ENCODE measurements at regions not wholly inside any gene's neighbourhood (a gene's known extent, or its start where the extent isn't known, plus 50 kb on each side); places are given as distances from the start of the nearest gene placed in this dataset.
"Not testable (repeated sequence)": the region's sequence is repeated elsewhere in the genome, so short reads cannot be mapped to it uniquely, and the experiment has no call there.

DNA sequence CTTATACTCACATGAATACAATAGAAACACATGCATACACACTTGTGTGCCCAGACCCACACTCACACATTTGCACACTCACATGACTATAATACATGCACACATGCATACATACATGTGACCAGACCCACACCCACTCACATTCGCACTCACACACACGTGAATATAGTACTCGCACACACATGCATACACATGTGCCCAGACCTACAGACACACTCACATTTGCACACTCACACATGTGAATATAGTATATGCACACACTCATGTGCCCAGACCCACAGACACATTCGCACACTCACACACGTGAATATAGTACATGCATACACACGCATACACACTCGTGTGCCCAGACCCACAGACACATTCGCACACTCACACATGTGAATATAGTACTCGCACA, 197.4 kb upstream of the ZNF469 start:
- not testable (repeated sequence) for H3K4ac ChIP-seq (ENCODE audit: low read length); H4K8ac ChIP-seq (ENCODE audit: low read depth, low read length); H3K27me3 ChIP-seq (ENCODE audit: control insufficient read depth in 3 of 3, insufficient read depth in 3 of 3, low read depth in 1 of 3, low read length in 3 of 3); H2BK120ac ChIP-seq (ENCODE audit: low read depth, low read length); H2AFZ ChIP-seq (ENCODE audit: low read length); H3K9ac ChIP-seq (ENCODE audit: low read depth, low read length, poor library complexity); DNase-seq (ENCODE audit: low spot score); H3K14ac ChIP-seq (ENCODE audit: low read length); H3K18ac ChIP-seq (ENCODE audit: low read length); H2BK5ac ChIP-seq (ENCODE audit: low read length); H3K79me1 ChIP-seq (ENCODE audit: low read depth, low read length); H3K4me2 ChIP-seq (ENCODE audit: insufficient read depth, low read length, poor library complexity, severe bottlenecking); H3K27ac ChIP-seq (replicated peaks; ENCODE audit: low read length); H2BK12ac ChIP-seq (ENCODE audit: low read length); H3K36me3 ChIP-seq (replicated peaks in 1 of 2; ENCODE audit: control insufficient read depth in 2 of 2, insufficient read depth in 2 of 2, low read length in 2 of 2); H2BK15ac ChIP-seq (ENCODE audit: low read length); H4K91ac ChIP-seq (ENCODE audit: low read depth, low read length, poor library complexity); H3K9me3 ChIP-seq (replicated peaks in 1 of 2; ENCODE audit: control insufficient read depth in 2 of 2, insufficient read depth in 1 of 2, low read depth in 1 of 2, low read length in 2 of 2); H3K23ac ChIP-seq (ENCODE audit: low read depth, low read length, poor library complexity); H2AK5ac ChIP-seq (ENCODE audit: low read depth, low read length); H3K4me1 ChIP-seq (ENCODE audit: control insufficient read depth in 2 of 2, insufficient read depth in 1 of 2, low read depth in 1 of 2, low read length in 2 of 2)
- H3K4me3 ChIP-seq (ENCODE audit: low read length in 2 of 2): peak overlapping the region in 1 of 2 donors; percentile 14
- WGBS, 2 donors (ENCODE audit: extremely low coverage in 2 of 2, insufficient read length in 2 of 2, insufficient replicate concordance in 1 of 2): no CpG with 5 or more reads among the region's 9 CpGs

DNA sequence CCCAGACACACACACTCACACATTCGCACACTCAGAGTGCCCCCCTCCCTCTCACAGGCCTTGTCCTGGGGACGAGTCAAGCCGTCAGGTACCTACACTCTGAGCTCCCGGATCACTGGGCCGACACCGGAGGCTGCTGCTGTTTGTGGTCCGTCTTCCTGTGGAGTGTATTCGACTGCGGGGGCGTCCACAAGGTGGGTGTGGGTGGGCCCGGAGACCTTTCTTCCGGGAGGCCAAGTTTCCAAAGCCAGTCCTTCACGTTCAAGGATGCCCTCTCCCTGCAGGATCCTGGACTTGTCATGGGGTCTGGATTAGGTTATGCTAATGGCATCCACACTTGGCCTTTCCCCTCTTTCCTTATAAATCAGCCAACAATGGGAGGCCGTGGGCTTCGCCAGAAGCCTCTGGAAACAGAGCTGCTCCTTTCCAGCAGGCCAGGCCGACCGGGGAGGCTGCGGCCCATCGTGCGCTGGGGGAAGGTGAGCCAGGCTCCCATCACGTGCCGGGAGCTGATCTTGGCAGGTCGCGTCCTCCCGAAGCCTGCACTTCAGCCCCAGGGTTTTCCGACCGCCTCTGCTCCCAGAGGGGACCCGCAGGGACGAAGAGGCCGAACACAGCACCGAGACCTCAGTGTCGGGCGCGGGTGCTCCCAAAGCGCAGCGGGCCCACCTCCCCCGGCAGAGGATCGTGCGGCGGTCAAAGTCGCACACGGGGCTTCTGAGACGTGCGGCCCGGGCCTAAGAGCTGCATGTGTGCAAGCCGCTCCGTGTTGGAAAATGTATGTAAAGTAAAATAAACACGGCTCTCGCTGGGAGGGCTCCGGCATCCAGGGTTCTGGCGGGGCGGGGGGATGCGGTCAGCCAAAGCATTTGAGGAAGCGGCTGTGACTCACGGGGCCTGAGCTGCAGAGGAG, 196.5 kb upstream of the ZNF469 start:
- not testable (repeated sequence) for H2AK5ac ChIP-seq (ENCODE audit: low read depth, low read length); H3K4me1 ChIP-seq (ENCODE audit: control insufficient read depth in 2 of 2, insufficient read depth in 1 of 2, low read depth in 1 of 2, low read length in 2 of 2)

DNA sequence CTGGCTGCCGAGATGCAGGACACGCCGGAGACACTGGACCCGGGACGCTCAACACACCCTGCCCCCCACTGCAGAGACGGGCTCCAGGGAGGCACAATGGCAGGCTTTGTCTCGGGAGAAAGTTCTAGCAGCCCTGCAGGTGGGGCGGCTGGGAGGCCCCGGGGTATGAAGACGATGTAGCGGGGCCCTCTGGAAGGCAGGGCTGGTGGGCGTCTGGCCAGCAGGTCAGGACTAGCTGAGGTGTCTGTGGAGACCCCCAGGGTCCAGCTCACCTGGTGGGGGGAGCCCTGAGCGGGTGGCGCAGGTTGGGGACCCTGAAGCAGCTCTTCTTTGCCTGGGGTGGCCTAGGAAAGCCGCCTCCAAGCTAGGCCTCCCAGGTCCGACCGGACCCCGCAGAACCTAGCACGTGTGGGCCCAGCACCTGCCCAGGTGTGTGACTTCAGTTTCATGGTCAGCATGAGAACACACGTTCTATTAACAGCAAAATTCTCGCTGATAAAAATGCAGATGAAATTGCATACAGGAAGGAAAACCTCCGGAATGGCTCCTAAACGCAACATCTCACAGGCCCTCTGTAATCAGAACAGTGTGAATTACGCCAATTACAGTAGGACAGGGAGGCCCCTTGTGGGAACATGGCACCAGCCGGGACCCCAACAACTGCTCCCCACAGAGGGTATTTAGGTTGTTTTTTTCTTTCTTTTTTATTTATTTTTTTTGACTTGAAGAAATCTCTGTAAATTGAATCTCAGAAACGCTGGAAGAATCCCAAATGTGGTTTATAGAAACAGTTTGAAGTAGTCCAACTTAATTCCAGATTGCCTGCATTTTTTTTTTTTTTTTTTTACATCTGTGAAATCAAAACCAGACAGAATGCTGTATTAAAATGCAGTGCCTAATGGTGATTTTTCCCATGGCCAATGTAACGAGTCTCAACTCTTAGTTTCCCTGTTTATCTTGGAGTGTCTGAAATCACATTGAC, 195.6 kb upstream of the ZNF469 start:
- not testable (repeated sequence) for H3K9me3 ChIP-seq (replicated peaks in 1 of 2; ENCODE audit: control insufficient read depth in 2 of 2, insufficient read depth in 1 of 2, low read depth in 1 of 2, low read length in 2 of 2); H2AFZ ChIP-seq (ENCODE audit: low read length); H2BK5ac ChIP-seq (ENCODE audit: low read length); H3K23ac ChIP-seq (ENCODE audit: low read depth, low read length, poor library complexity); H3K4me1 ChIP-seq (ENCODE audit: control insufficient read depth in 2 of 2, insufficient read depth in 1 of 2, low read depth in 1 of 2, low read length in 2 of 2); H2BK12ac ChIP-seq (ENCODE audit: low read length); H2BK15ac ChIP-seq (ENCODE audit: low read length); H3K4me3 ChIP-seq (ENCODE audit: low read length in 2 of 2); H3K4ac ChIP-seq (ENCODE audit: low read length); H3K14ac ChIP-seq (ENCODE audit: low read length); H3K36me3 ChIP-seq (replicated peaks in 1 of 2; ENCODE audit: control insufficient read depth in 2 of 2, insufficient read depth in 2 of 2, low read length in 2 of 2); H3K79me1 ChIP-seq (ENCODE audit: low read depth, low read length); H3K4me2 ChIP-seq (ENCODE audit: insufficient read depth, low read length, poor library complexity, severe bottlenecking); H2BK120ac ChIP-seq (ENCODE audit: low read depth, low read length); H3K27ac ChIP-seq (replicated peaks; ENCODE audit: low read length); H4K8ac ChIP-seq (ENCODE audit: low read depth, low read length); H2AK5ac ChIP-seq (ENCODE audit: low read depth, low read length); H3K27me3 ChIP-seq (ENCODE audit: control insufficient read depth in 3 of 3, insufficient read depth in 3 of 3, low read depth in 1 of 3, low read length in 3 of 3); H3K9ac ChIP-seq (ENCODE audit: low read depth, low read length, poor library complexity); DNase-seq (ENCODE audit: low spot score); H4K91ac ChIP-seq (ENCODE audit: low read depth, low read length, poor library complexity)
- peak overlapping the region; percentile 76 for H3K18ac ChIP-seq (ENCODE audit: low read length)
- no CpG with 5 or more reads among the region's 27 CpGs for WGBS, 2 donors (ENCODE audit: extremely low coverage in 2 of 2, insufficient read length in 2 of 2, insufficient replicate concordance in 1 of 2)

More for the DNA sequence above, 196.5 kb upstream of the ZNF469 start:
- H2BK15ac ChIP-seq (ENCODE audit: low read length); H3K4me2 ChIP-seq (ENCODE audit: insufficient read depth, low read length, poor library complexity, severe bottlenecking); H4K8ac ChIP-seq (ENCODE audit: low read depth, low read length); H3K18ac ChIP-seq (ENCODE audit: low read length); H3K9me3 ChIP-seq (replicated peaks in 1 of 2; ENCODE audit: control insufficient read depth in 2 of 2, insufficient read depth in 1 of 2, low read depth in 1 of 2, low read length in 2 of 2); H2BK12ac ChIP-seq (ENCODE audit: low read length); H2BK120ac ChIP-seq (ENCODE audit: low read depth, low read length); H3K27ac ChIP-seq (replicated peaks; ENCODE audit: low read length); H4K91ac ChIP-seq (ENCODE audit: low read depth, low read length, poor library complexity); H3K4ac ChIP-seq (ENCODE audit: low read length); H2BK5ac ChIP-seq (ENCODE audit: low read length); H3K9ac ChIP-seq (ENCODE audit: low read depth, low read length, poor library complexity); DNase-seq (ENCODE audit: low spot score); H3K23ac ChIP-seq (ENCODE audit: low read depth, low read length, poor library complexity); H3K27me3 ChIP-seq (ENCODE audit: control insufficient read depth in 3 of 3, insufficient read depth in 3 of 3, low read depth in 1 of 3, low read length in 3 of 3); H2AFZ ChIP-seq (ENCODE audit: low read length); H3K14ac ChIP-seq (ENCODE audit: low read length); H3K36me3 ChIP-seq (replicated peaks in 1 of 2; ENCODE audit: control insufficient read depth in 2 of 2, insufficient read depth in 2 of 2, low read length in 2 of 2); H3K79me1 ChIP-seq (ENCODE audit: low read depth, low read length): not testable (repeated sequence)
- no CpG with 5 or more reads among the region's 55 CpGs for WGBS, 2 donors (ENCODE audit: extremely low coverage in 2 of 2, insufficient read length in 2 of 2, insufficient replicate concordance in 1 of 2)
- H3K4me3 ChIP-seq (ENCODE audit: low read length in 2 of 2): peak overlapping the region in 1 of 2 donors; percentile 14

All from neuronal stem cell (in vitro differentiated cells).